ENCODE measurements at regions not wholly inside any gene's neighbourhood (a gene's known extent, or its start where the extent isn't known, plus 50 kb on each side); places are given as distances from the start of the nearest gene placed in this dataset.

DNA sequence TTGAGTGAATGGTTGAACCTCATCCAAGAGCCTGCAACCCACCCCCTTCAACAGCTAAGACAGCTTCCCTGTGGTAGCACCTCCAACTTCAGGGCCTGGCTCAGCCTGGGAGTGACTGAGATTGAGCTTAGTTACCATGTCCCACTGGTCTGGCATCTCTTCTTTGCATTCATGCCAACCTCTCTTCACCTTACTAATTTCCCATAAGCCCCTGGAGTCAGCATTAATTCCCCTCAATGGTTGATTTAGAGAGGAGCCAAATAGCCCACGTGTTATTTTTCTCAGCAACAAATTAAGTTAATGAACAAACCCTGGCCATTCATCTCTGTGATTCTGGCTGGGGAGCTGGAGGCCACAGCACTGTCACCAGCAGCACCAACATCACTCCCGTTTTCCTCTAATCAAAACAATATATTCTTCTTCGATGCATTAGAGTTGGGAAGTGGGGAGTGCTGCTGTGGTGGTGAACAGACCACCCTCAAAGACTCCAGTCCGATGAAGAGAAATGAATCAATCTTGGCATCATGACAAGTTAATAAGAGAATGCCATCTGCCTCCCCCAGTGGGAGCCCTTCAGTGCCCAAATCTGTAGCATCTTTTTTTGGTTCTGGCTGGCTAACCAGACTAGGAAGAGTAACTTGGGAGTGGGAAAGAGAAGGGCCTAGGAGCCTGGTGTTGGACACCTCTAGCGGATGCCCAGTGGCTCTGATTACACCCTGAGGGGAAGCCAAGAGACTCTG is 83.2 kb upstream of the ADRA1D start:
- no peak for TF ChIP-seq POLR2A (IDR thresholded peaks at IDR 0.05)
- TF ChIP-seq, protein P1, sequence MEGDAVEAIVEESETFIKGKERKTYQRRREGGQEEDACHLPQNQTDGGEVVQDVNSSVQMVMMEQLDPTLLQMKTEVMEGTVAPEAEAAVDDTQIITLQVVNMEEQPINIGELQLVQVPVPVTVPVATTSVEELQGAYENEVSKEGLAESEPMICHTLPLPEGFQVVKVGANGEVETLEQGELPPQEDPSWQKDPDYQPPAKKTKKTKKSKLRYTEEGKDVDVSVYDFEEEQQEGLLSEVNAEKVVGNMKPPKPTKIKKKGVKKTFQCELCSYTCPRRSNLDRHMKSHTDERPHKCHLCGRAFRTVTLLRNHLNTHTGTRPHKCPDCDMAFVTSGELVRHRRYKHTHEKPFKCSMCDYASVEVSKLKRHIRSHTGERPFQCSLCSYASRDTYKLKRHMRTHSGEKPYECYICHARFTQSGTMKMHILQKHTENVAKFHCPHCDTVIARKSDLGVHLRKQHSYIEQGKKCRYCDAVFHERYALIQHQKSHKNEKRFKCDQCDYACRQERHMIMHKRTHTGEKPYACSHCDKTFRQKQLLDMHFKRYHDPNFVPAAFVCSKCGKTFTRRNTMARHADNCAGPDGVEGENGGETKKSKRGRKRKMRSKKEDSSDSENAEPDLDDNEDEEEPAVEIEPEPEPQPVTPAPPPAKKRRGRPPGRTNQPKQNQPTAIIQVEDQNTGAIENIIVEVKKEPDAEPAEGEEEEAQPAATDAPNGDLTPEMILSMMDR (IDR thresholded peaks at IDR 0.05), result no peak
